Neural progenitor cell (in vitro differentiated cells): ENCODE measurements at regions not wholly inside any gene's neighbourhood (a gene's known extent, or its start where the extent isn't known, plus 50 kb on each side); places are given as distances from the start of the nearest gene placed in this dataset.

Source experiments
- CTCF ChIP-seq: fragments of 200-600 bp; sonication (generic); IDR thresholded peaks from 2 replicates; pipeline ENCODE4 v1.5.1; 2017; ENCODE audit warnings: antibody characterized with exemption, mild to moderate bottlenecking
- EZH2 ChIP-seq: fragments of 200-600 bp; sonication (generic); IDR thresholded peaks from 2 replicates; pipeline ENCODE4 v1.6.1; 2017; ENCODE audit warnings: antibody characterized with exemption, mild to moderate bottlenecking, moderate library complexity
- EZH2phosphoT487 ChIP-seq: fragments of 200-600 bp; sonication (generic); IDR thresholded peaks from 2 replicates; pipeline ENCODE4 v1.6.1; 2017; ENCODE audit warnings: antibody characterized with exemption

- no peak for TF ChIP-seq EZH2
- no peak for TF ChIP-seq CTCF
- TF ChIP-seq EZH2phosphoT487: no peak
Observed at GRCh38 chr13:38103851-38104250, 234.3 kb upstream of the TRPC4 start.
